Esophagus squamous epithelium (tissue), 5 donors: ENCODE measurements at regions not wholly inside any gene's neighbourhood (a gene's known extent, or its start where the extent isn't known, plus 50 kb on each side); places are given as distances from the start of the nearest gene placed in this dataset.

ENCODE experiments used
- DNase-seq: peaks from one replicate; lab custom pipeline; 2025; lab: John Stamatoyannopoulos, UW
- H3K27ac ChIP-seq, 4 donors: fragments of 200-600 bp; sonication (generic); one replicate each; pipeline ENCODE4 v1.5.1; 2016 to 2019; ENCODE audit warnings: mild to moderate bottlenecking in 1 of 4
- H3K27me3 ChIP-seq, 4 donors: fragments of 200-600 bp; sonication (generic); 1 replicate in 3 of 4; 2 replicates in 1 of 4; pipeline versions ENCODE4 v1.5.1 to v1.6.0; 2017 to 2021; ENCODE audit warnings: antibody characterized with exemption in 1 of 4
- H3K36me3 ChIP-seq, 3 donors: fragments of 200-600 bp; sonication (generic); one replicate each; pipeline ENCODE4 v1.5.1; 2016 to 2019
- H3K4me1 ChIP-seq, 3 donors: fragments of 200-600 bp; sonication (generic); one replicate each; pipeline ENCODE4 v1.5.1; 2017 to 2019
- H3K4me3 ChIP-seq, 4 donors: fragments of 200-600 bp; sonication (generic); 1 replicate in 3 of 4; 2 replicates in 1 of 4; pipeline ENCODE4 v1.5.1; 2016 to 2019; ENCODE audit warnings: mild to moderate bottlenecking in 2 of 4, moderate library complexity in 1 of 4
- H3K9me3 ChIP-seq, 3 donors: fragments of 200-600 bp; sonication (generic); one replicate each; pipeline ENCODE4 v1.5.1; 2016 to 2019
- CTCF ChIP-seq, 6 experiments: fragments of 450-650 bp in 4 of 6; fragments of 200-600 bp in 2 of 6; sonication (generic) in 2 of 6; IDR thresholded peaks; one replicate each; pipeline ENCODE4 v1.5.1; 2016 to 2019; ENCODE audit warnings: antibody characterized with exemption in 6 of 6, mild to moderate bottlenecking in 4 of 6, moderate library complexity in 4 of 6
- POLR2A ChIP-seq, 4 donors: fragments of 450-650 bp; IDR thresholded peaks; one replicate each; pipeline ENCODE4 v1.6.1; 2017; ENCODE audit warnings: antibody characterized with exemption in 4 of 4, mild to moderate bottlenecking in 4 of 4, moderate library complexity in 3 of 4
- WGBS, 2 donors: methylation state at CpG; one replicate each; pipeline ENCODE4 v1.1.5; 2018; 5-methylcytosine and 5-hydroxymethylcytosine counted together
- intact Hi-C: fragments of 100-400 bp; cut with DNase I; formaldehyde crosslinking; loops from one replicate; pipeline ENCODE4 v1.15.0; 2022
- donor health status: DM: yes; HTN: yes; CAD: no.

- intact Hi-C loops: no loop called here
- H3K27ac ChIP-seq: no peak overlapping the region
- H3K9me3 ChIP-seq: no peaks in the 10 kb centered on the region
- peaks cover 0 to 13% (median 6%) of the 10 kb centered on the region in 3 donors for H3K4me1 ChIP-seq
- TF ChIP-seq POLR2A (IDR thresholded peaks at IDR 0.05): no peak
- TF ChIP-seq CTCF (IDR thresholded peaks at IDR 0.05): no peak
- H3K27me3 ChIP-seq: no peaks in the 10 kb centered on the region
- DNase-seq: no peak
- no peaks in the 10 kb centered on the region for H3K36me3 ChIP-seq
- 20 to 53% methylated on average over 1 of the region's 1 CpG for WGBS, 2 donors
- H3K4me3 ChIP-seq: no peak overlapping the region
These were observed 187.3 kb upstream of the TLE4 start for GRCh38 chr9:79384501-79384900.

DNA sequence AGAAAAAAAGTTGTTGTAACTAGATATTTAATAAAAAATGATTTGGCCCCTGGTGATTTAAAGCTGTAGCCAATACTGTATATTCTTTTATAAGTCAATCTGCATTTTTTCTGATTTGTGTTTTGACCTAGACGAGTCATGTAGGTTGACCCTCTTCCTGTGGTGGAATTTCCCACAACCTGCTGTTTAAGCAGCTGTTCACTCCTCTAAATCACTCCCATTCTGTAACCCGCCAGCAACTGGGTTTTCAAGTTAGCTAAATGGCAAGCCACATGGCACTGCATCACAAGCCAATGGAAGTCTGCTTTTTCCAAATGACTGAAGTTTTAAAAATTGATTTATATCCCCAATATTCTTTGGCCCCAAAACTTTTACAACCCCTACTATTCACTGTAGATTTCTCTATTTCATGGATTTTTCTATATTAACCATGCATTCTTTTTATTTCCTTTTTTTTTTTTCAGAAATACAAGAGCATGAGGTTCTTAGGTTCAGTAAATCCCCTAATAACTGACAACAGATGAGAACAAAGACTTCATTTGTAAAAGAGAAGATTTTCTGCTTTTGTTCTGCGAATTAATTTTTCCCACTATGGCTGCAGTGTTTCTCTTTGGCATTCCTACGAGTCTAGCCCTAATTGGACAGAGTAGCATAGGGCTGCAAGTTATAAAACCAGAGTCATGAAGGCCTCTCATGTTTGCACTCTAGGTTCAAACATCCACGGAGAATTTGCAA, 184.5 kb upstream of the TLE4 start:
- DNase-seq: no peak
- Histone ChIP-seq H3K27me3 (no peaks in the 10 kb centered on the region), H3K36me3 (no peaks in the 10 kb centered on the region), H3K9me3 (no peaks in the 10 kb centered on the region), H3K4me1 (peaks cover 0 to 9% (median 6%) of the 10 kb centered on the region in 3 donors), H3K27ac (no peak overlapping the region), H3K4me3 (no peak overlapping the region)
- 66 to 81% methylated on average over 5 of the region's 5 CpGs for WGBS, 2 donors
- intact Hi-C loops: no loop called here
- TF ChIP-seq CTCF (IDR thresholded peaks at IDR 0.05) (no peak), POLR2A (IDR thresholded peaks at IDR 0.05) (no peak)

DNA sequence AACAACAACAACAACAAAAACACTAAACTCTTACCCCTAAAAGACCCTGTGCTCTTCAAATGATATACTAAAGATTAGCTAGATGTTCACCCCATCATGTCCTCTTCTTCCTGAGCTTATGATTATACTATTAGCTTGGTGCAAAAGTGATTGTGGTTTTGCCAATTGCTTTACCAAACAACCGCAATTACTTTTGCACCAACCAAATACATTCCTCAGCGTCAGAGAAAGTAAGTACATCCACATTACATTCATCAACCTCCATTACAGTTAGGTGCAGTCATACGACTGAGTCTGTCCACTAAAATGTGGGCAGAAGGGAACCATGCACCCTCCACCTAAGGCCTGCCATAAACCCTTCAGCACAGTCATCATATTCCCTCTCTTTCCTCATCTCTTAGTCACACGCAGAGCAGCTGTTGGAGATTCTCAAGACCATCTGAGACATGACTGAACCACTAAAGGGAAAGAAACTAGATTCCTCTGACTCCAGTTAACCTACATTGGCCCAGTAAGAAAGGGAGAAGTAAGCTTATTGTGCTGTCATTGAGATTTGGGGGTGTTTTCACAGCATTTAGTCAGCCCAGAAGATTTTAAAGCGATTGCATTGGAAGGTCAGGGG, 181.6 kb upstream of the TLE4 start:
- intact Hi-C loops: no loop called here

DNA sequence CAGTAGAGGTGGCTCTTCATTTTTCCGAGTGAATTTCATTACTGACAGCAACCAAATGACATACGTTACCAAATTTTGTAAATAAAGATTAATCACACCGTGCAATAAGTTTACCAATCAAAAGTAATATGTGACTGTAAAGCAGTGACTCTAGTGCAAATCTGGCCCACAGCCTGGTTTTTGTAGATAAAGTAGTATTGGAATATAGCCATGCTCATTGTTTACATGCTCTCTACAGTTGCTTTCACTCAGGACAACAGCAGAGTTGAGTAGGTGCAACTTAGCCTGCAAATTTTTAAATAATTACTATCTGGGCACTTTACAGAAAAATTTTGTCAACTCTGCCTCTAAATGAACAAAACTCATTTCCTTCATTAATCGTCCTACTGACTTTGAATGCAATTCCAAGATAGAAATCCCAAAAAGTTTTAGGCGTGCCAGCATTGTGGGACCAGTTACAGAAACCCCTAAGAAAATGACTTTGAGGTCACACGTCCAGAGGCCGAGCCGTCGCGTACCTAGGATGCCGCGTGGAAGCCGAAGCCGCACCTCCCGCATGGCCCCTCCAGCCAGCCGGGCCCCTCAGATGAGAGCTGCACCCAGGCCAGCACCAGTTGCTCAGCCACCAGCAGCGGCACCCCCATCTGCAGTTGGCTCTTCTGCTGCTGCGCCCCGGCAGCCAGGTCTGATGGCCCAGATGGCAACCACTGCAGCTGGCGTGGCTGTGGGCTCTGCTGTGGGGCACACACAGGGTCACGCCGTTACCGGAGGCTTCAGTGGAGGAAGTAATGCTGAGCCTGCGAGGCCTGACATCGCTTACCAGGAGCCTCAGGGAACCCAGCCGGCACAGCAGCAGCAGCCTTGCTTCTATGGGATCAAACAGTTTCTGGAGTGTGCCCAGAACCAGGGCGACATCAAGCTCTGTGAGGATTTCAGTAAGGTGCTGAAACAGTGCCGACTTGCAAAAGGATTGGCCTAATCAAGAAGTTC, 180.7 kb upstream of the TLE4 start:
- no peaks in the 10 kb centered on the region for H3K27me3 ChIP-seq
- H3K4me1 ChIP-seq: peaks cover 0 to 5% (median 0%) of the 10 kb centered on the region in 3 donors
- no peaks in the 10 kb centered on the region for H3K36me3 ChIP-seq
- H3K9me3 ChIP-seq: no peaks in the 10 kb centered on the region
- no peak overlapping the region for H3K27ac ChIP-seq
- no peak for TF ChIP-seq POLR2A (IDR thresholded peaks at IDR 0.05)
- no peak for TF ChIP-seq CTCF (IDR thresholded peaks at IDR 0.05)
- 89 to 90% methylated on average over 18 of the region's 28 CpGs for WGBS, 2 donors
- intact Hi-C loops: no loop called here
- H3K4me3 ChIP-seq: no peak overlapping the region
- DNase-seq: no peak

More for the DNA sequence above, 181.6 kb upstream of the TLE4 start:
- Histone ChIP-seq H3K9me3 (no peaks in the 10 kb centered on the region), H3K4me1 (no peaks in the 10 kb centered on the region), H3K36me3 (no peaks in the 10 kb centered on the region), H3K4me3 (no peak overlapping the region), H3K27ac (no peak overlapping the region), H3K27me3 (no peaks in the 10 kb centered on the region)
- 86 to 89% methylated on average over 5 of the region's 5 CpGs for WGBS, 2 donors
- no peak for DNase-seq
- TF ChIP-seq POLR2A (IDR thresholded peaks at IDR 0.05) (no peak), CTCF (IDR thresholded peaks at IDR 0.05) (no peak)
